Epithelial cell of proximal tubule (primary cell): ENCODE measurements at regions not wholly inside any gene's neighbourhood (a gene's known extent, or its start where the extent isn't known, plus 50 kb on each side); places are given as distances from the start of the nearest gene placed in this dataset.

Source experiments
- DNase-seq: peaks from one replicate; pipeline ENCODE4 v3.0.0-alpha.2; 2011; ENCODE audit warnings: low read depth
- H3K4me3 ChIP-seq: 2 replicates; pipeline ENCODE4 v1.5.1; 2011; ENCODE audit warnings: low read depth, mild to moderate bottlenecking, low read length
- CTCF ChIP-seq: conservative IDR thresholded peaks from 2 replicates; pipeline ENCODE4 v1.5.1; 2012; ENCODE audit warnings: low read depth, mild to moderate bottlenecking, low read length

- H3K4me3 ChIP-seq = no peak overlapping the region
- DNase-seq = no peak
- TF ChIP-seq CTCF = no peak
These were observed 249.9 kb upstream of the GPC6 start for GRCh38 chr13:92976657-92977056.

- DNase-seq = no peak
- TF ChIP-seq CTCF = no peak
- no peak overlapping the region for H3K4me3 ChIP-seq
These were observed 242.5 kb upstream of the GPC6 start for GRCh38 chr13:92984151-92984550.

- no peak for DNase-seq
- H3K4me3 ChIP-seq = no peak overlapping the region
- no peak for TF ChIP-seq CTCF
These were observed 237.3 kb upstream of the GPC6 start for GRCh38 chr13:92989301-92989700.

GRCh38 chr13:92991692-92992091, 234.9 kb upstream of the GPC6 start:
- DNase-seq = no peak
- no peak for TF ChIP-seq CTCF
- no peak overlapping the region for H3K4me3 ChIP-seq

GRCh38 chr13:92994056-92994455, 232.6 kb upstream of the GPC6 start:
- TF ChIP-seq CTCF = no peak
- H3K4me3 ChIP-seq = no peak overlapping the region
- DNase-seq = no peak

- no peak for TF ChIP-seq CTCF
- DNase-seq = no peak
- no peak overlapping the region for H3K4me3 ChIP-seq
These were observed 224.6 kb upstream of the GPC6 start for GRCh38 chr13:93001866-93002461.

- no peak overlapping the region for H3K4me3 ChIP-seq
- no peak for DNase-seq
- no peak for TF ChIP-seq CTCF
These were observed 223.1 kb upstream of the GPC6 start for GRCh38 chr13:93003531-93003930.
